B cell (primary cell): ENCODE measurements at regions not wholly inside any gene's neighbourhood (a gene's known extent, or its start where the extent isn't known, plus 50 kb on each side); places are given as distances from the start of the nearest gene placed in this dataset.

Source experiments
- EZH2 ChIP-seq: IDR thresholded peaks from 2 replicates; pipeline ENCODE4 v1.6.1; 2012; ENCODE audit warnings: borderline replicate concordance, low read depth, mild to moderate bottlenecking, moderate library complexity, low read length; ENCODE audit not compliant: insufficient read depth, poor library complexity, severe bottlenecking
- TF ChIP-seq, protein P1 (sequence below): fragments of 200-600 bp; IDR thresholded peaks from one replicate; pipeline ENCODE4 v1.8.0; 2022; ENCODE audit warnings: antibody characterized with exemption, mild to moderate bottlenecking

DNA sequence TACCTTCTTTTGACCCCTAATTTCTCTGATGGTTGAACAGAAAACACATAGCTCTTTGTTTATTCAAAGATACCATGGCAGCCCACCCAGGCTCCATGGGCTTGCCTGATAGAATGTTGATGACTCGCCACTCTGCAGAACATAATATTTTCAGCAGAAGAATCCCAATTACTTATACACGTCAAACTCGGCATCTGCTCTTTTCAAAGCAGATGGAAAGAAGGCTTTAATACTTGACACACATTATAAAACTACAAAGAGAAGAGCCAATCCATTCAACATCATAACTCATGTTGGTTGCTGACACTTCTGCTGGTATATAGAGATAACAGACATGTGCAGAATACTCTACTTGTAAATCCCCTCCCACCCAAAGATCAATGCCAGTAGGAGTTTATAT lies 69.0 kb downstream of the FOXI2 start:
- TF ChIP-seq, protein P1, sequence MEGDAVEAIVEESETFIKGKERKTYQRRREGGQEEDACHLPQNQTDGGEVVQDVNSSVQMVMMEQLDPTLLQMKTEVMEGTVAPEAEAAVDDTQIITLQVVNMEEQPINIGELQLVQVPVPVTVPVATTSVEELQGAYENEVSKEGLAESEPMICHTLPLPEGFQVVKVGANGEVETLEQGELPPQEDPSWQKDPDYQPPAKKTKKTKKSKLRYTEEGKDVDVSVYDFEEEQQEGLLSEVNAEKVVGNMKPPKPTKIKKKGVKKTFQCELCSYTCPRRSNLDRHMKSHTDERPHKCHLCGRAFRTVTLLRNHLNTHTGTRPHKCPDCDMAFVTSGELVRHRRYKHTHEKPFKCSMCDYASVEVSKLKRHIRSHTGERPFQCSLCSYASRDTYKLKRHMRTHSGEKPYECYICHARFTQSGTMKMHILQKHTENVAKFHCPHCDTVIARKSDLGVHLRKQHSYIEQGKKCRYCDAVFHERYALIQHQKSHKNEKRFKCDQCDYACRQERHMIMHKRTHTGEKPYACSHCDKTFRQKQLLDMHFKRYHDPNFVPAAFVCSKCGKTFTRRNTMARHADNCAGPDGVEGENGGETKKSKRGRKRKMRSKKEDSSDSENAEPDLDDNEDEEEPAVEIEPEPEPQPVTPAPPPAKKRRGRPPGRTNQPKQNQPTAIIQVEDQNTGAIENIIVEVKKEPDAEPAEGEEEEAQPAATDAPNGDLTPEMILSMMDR: no peak
- TF ChIP-seq EZH2: no peak
